Type B pancreatic cell (in vitro differentiated cells): ENCODE measurements at regions not wholly inside any gene's neighbourhood (a gene's known extent, or its start where the extent isn't known, plus 50 kb on each side); places are given as distances from the start of the nearest gene placed in this dataset.
"Not testable (repeated sequence)": the region's sequence is repeated elsewhere in the genome, so short reads cannot be mapped to it uniquely, and the experiment has no call there.

Source experiments
- DNase-seq: peaks from one replicate; pipeline ENCODE4 v3.0.0; 2021; ENCODE audit warnings: mixed read lengths; ENCODE audit not compliant: unreplicated experiment; ENCODE audit errors: extremely low spot score
- H3K27ac Mint-ChIP-seq: 2 replicates; pipeline ENCODE4 v1.8.0; 2021; ENCODE audit warnings: mild to moderate bottlenecking, mixed read lengths
- H3K27me3 Mint-ChIP-seq: 2 replicates; pipeline ENCODE4 v1.8.0; 2021; ENCODE audit warnings: mixed read lengths
- H3K36me3 Mint-ChIP-seq: 2 replicates; pipeline ENCODE4 v1.8.0; 2021; ENCODE audit warnings: mixed read lengths
- H3K4me1 Mint-ChIP-seq: one replicate; pipeline ENCODE4 v1.8.0; 2021; ENCODE audit warnings: mixed read lengths; ENCODE audit not compliant: unreplicated experiment
- H3K4me3 Mint-ChIP-seq: 2 replicates; pipeline ENCODE4 v1.8.0; 2021; ENCODE audit warnings: mild to moderate bottlenecking, mixed read lengths
- H3K9me3 Mint-ChIP-seq: 2 replicates; pipeline ENCODE4 v1.8.0; 2021; ENCODE audit warnings: mixed read lengths
- CTCF ChIP-seq: fragments of 200-600 bp; sonication (generic); conservative IDR thresholded peaks from 2 replicates; pipeline ENCODE4 v1.5.0; 2021; ENCODE audit warnings: antibody characterized with exemption, mild to moderate bottlenecking

- DNase-seq = no peak
- H3K27ac Mint-ChIP-seq = no peak overlapping the region
- no peak for TF ChIP-seq CTCF
These were observed 505.9 kb upstream of the SYNCRIP start for GRCh38 chr6:86148586-86148985.

GRCh38 chr6:86147859-86148258 is 505.2 kb upstream of the SYNCRIP start:
- no peak overlapping the region for H3K27ac Mint-ChIP-seq
- no peak for DNase-seq

More at GRCh38 chr6:86148586-86148985, 505.9 kb upstream of the SYNCRIP start:
- Mint-ChIP-seq H3K36me3 (no peaks in the 10 kb centered on the region), H3K27me3 (no peaks in the 10 kb centered on the region), H3K4me1 (no peaks in the 10 kb centered on the region), H3K4me3 (no peak overlapping the region), H3K9me3 (no peaks in the 10 kb centered on the region)

GRCh38 chr6:86147311-86147710 is 504.6 kb upstream of the SYNCRIP start:
- no peak for DNase-seq
- Mint-ChIP-seq H3K27me3 (no peaks in the 10 kb centered on the region), H3K4me1 (no peaks in the 10 kb centered on the region), H3K9me3 (no peaks in the 10 kb centered on the region), H3K27ac (peak overlapping the region; percentile 68), H3K4me3 (no peak overlapping the region), H3K36me3 (peaks cover 4% of the 10 kb centered on the region)
- no peak for TF ChIP-seq CTCF

More at GRCh38 chr6:86147859-86148258, 505.2 kb upstream of the SYNCRIP start:
- Mint-ChIP-seq H3K4me3 (no peak overlapping the region), H3K27me3 (no peaks in the 10 kb centered on the region), H3K9me3 (no peaks in the 10 kb centered on the region), H3K36me3 (peaks cover 2% of the 10 kb centered on the region), H3K4me1 (no peaks in the 10 kb centered on the region)
- TF ChIP-seq CTCF = no peak

GRCh38 chr6:86146751-86147150 is 504.1 kb upstream of the SYNCRIP start:
- H3K27ac Mint-ChIP-seq = peak overlapping the region; percentile 68
- DNase-seq, H3K27me3 Mint-ChIP-seq, H3K4me3 Mint-ChIP-seq, H3K36me3 Mint-ChIP-seq, H3K4me1 Mint-ChIP-seq, H3K9me3 Mint-ChIP-seq: not testable (repeated sequence)

- no peak for DNase-seq
- no peaks in the 10 kb centered on the region for H3K27me3 Mint-ChIP-seq
- no peak for TF ChIP-seq CTCF
- H3K36me3 Mint-ChIP-seq = peaks cover 4% of the 10 kb centered on the region
- H3K27ac Mint-ChIP-seq = peak overlapping the region; percentile 94
- peak overlapping the region; percentile 21 for H3K4me3 Mint-ChIP-seq
- no peaks in the 10 kb centered on the region for H3K9me3 Mint-ChIP-seq
- no peaks in the 10 kb centered on the region for H3K4me1 Mint-ChIP-seq
These were observed 499.6 kb upstream of the SYNCRIP start for GRCh38 chr6:86142326-86142725.

- Mint-ChIP-seq H3K36me3 (no peaks in the 10 kb centered on the region), H3K9me3 (peaks cover 5% of the 10 kb centered on the region), H3K4me1 (no peaks in the 10 kb centered on the region), H3K27ac (no peak overlapping the region), H3K4me3 (no peak overlapping the region), H3K27me3 (no peaks in the 10 kb centered on the region)
- DNase-seq = no peak
- TF ChIP-seq CTCF = no peak
These were observed 485.6 kb upstream of the SYNCRIP start for GRCh38 chr6:86128130-86128814.
